HG03571 (cell line): ENCODE measurements at regions not wholly inside any gene's neighbourhood (a gene's known extent, or its start where the extent isn't known, plus 50 kb on each side); places are given as distances from the start of the nearest gene placed in this dataset.

ENCODE experiments used
- ATAC-seq: cut with Tn5 transposase; IDR thresholded peaks from one replicate; pipeline ENCODE4 v1.9.1; 2021; ENCODE audit not compliant: unreplicated experiment

GRCh38 chr2:14684516-14684915 lies 52.0 kb downstream of the LRATD1 start:
- no peak for ATAC-seq

DNA sequence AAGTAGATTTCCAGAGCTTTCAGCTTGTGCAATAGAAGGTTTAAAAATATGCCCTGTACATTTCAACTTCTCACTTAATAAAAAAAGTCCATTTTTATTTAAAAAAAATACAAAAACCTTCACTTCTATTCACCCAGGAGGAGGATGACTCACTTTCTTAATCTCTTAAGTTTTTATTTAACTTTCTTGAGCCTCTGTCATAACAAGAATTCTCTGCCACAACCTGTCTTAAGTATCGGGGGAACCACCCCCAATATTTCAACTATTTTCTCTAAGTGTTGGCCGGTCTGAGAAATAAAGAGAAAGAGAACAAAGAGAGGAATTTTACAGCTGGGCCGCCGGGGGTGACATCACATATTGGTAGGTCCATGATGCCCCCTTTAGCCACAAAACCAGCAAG lies 58.4 kb downstream of the LRATD1 start:
- no peak for ATAC-seq

GRCh38 chr2:14693874-14694273 lies 61.4 kb downstream of the LRATD1 start:
- no peak for ATAC-seq

- no peak for ATAC-seq
Observed at GRCh38 chr2:14700753-14701152, 68.2 kb downstream of the LRATD1 start.

GRCh38 chr2:14702258-14702657 lies 69.7 kb downstream of the LRATD1 start:
- ATAC-seq, result no peak

- ATAC-seq, result no peak
Observed at GRCh38 chr2:14706201-14706600, 73.7 kb downstream of the LRATD1 start.

DNA sequence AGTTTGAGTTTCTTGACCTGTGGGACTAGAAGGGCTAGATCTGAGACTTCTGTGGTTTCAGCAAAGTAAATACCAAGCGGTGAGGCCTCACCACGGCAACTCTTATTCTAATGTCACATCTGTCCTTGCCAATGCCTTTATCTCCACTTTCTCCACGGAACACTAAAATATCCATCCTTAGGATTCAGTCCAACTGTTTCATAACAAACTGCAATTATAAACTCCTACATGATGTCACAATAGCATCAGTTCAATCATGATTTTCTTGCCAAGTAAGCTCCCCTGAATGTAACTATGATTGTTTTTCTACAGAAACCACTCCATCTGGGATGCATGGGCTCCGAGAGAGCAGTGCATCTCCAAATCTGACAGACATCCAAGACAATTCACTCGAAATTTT lies 79.6 kb downstream of the LRATD1 start:
- ATAC-seq, result no peak

DNA sequence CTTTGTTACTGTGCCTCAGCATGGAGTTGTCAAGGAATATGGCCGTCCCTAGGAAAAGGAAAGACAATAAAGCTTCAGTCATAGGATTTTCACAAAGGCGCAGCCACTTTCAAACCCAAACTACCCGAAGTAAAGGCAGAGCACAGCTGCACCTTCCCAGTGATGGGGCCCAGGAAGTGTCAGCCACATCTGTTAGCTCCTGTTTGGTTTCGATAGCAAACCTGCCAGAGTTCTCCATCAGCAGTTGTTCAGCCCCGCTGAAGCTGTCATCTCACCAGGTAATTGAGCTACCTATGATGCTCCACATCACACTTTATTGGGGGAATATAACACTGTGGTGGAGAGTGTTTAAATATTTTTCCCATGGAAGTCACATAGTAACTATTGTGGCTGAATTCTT lies 80.7 kb downstream of the LRATD1 start:
- ATAC-seq, result no peak

DNA sequence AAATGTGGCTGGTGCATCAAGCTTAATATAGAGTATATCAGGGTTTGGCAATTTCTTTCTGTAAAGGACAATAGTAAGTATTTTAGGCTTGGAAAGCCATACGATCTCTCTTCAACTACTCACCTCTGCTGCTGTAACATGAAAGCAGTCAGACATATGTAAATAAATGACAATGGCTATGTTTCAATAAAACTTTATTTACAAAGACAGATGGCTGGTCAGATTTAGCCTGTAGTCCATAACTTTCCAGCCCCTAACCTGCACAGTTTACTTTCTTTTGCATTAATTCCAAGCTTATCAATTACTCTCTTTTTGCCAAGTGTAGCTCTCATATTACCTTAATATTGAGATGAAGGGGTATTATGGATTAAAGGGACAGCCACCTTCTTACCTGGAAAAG lies 83.1 kb downstream of the LRATD1 start:
- no peak for ATAC-seq

DNA sequence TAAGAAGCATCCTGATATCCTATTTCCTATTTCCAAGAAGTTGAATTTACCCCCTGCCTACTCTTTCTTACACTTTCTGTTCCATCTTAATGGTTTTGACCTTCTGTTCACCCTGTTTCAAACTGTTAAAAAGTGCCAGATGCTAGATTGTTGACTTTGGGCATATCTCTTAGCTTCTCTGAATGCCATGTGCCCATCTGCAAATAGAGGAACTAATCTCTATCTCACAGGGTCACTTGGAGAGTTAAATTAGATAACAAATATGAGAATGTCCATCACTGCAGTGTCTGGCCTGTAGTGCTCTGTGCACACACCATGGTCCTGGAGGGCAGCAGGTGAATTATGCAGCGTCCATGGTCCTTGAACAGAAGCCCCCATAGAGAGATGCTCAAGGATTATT lies 83.8 kb downstream of the LRATD1 start:
- no peak for ATAC-seq

DNA sequence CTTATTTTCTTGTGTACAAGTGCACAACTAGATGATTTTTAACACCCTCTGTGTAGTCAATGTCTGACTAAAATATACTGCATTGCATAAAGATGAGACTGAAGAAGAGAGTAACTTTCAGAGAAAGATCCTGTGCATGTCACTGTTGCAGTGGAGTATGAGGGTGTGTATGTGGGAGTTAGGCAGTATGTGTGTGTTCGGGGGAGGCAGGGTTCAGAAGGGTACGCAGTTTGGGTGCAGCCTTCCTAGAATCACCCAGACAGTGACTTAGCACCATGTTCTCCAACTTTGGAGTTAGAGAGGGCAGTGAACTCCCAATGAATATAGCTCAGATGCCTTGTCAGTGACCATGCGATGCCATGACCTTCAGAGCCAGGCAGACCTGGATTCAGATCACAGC lies 84.6 kb downstream of the LRATD1 start:
- ATAC-seq, result no peak

DNA sequence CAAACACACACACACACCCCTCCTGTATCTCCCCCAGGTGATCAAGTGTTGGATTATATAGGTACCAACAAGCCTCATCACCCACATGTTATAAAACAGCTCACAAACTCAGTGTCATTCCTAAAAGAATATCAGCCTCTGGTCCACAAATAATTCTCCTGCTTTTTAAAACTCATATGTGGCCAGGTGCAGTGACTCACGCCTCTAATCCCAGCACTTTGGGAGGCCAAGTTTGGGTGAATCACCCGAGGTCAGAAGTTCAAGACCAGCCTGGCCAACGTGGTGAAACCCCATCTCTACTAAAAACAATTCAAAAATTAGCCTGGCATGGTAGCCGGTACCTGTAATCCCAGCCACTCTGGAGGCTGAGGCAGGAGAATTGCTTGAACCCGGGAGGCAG lies 87.8 kb downstream of the LRATD1 start:
- no peak for ATAC-seq

DNA sequence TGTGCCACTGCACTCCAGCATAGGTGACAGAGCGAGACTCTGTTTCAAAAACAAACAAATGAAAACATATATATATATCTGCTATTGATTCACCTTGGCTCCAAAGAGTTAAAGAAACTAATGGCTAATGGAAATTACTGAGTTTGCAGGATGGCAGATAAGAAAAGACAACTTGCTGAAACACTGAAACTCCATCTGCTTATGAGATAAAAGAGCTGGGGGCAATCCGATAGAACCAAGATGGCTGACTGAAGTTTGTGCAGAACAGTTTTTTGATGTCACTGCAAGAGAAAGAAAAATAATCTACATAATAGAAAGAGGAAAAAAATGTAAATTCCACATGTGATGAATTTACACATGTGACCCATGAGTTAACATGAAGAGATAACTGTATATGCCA lies 88.2 kb downstream of the LRATD1 start:
- no peak for ATAC-seq

DNA sequence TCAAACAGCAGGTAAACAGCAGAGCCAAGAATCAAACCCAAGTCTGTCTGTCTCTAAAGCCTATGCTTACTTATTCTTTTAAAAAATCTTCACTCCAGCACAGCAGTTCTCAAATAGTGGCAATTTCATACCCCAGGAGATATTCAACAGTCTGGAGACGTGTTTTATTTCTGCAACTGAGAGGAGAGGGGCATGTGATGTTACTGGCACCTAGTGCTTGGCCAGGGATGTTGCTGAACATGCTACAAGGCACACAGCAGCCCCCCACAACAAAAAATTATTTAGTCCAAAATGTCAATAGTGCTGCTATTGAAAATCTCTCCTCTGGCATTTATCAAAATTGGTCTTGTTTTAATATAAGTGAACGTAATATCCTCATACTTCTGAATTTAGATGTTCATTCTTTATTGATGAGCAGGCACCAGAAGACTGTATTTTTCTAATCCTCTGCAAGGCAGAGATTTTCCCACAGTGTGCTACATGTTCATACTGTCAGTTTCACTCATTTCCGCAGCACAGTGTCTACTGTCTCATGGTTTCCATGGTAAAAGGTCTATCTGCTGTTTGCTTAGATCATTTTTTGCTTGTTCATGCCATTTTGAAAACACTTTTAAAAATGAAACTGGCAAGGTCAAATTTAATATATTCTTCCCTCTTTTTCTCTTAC lies 90.5 kb downstream of the LRATD1 start:
- ATAC-seq, result no peak

- no peak for ATAC-seq
Observed at GRCh38 chr2:14723684-14724083, 91.2 kb downstream of the LRATD1 start.

- no peak for ATAC-seq
Observed at GRCh38 chr2:14735696-14736095, 103.2 kb downstream of the LRATD1 start.

DNA sequence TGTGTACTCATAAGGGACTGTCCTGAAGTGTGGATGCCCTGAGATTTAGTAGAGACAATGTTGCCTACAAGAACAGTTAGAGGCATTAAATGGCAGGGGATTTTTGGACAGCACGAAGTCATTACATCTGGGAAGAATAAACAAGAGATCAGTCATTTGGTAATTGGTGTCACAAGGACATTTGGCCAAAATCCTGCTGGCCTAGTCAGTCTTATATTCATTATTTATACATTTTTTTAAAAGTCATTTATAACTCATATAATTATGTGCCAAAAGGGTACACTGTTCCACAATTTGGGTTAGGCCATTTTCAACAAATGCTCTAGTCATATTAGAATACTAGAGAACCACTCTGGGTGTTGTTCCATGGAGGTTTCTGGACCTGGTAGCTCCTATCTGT lies 104.7 kb downstream of the LRATD1 start:
- no peak for ATAC-seq

- no peak for ATAC-seq
Observed at GRCh38 chr2:14743861-14744260, 111.3 kb downstream of the LRATD1 start.

- ATAC-seq, result no peak
Observed at GRCh38 chr2:14745288-14746076, 113.0 kb downstream of the LRATD1 start.

- ATAC-seq, result no peak
Observed at GRCh38 chr2:14746133-14746532, 113.6 kb downstream of the LRATD1 start.

DNA sequence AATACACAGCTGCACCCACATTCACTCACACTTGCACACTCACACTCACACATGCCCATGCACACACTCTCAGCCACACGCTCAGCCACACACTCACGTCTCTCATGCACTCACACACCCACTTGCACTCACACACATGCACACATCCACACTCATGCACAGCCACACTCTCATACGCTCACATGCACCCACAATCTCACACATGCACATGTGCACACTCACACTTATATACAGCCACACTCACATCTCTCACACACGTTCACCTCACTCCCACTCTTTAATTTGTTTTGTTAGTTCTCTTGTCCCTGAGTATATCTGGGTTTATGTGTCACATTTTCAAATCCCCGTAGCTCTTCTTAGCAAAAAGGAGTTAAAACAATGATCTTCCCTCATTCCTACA lies 114.9 kb downstream of the LRATD1 start:
- ATAC-seq, result no peak

- ATAC-seq, result no peak
Observed at GRCh38 chr2:14749884-14750283, 117.4 kb downstream of the LRATD1 start.

DNA sequence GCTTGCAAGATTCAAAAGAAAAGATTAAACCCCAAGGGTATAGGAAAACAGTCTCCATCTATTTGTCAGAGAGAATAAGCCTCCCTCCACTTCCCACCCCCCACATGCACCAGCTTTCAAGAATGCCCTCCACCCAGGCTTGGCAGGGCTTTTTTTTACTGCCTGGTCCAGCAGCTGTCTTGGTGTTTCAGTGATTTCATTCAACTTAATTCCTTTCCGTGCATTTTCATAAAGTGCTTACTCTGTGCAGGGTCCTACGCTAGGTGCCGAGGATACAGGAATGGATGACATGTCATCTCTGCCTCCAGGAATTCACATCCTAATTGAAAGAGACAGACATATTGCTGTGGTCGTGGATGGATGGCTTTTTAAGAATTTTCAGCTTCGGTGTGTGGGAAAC lies 117.9 kb downstream of the LRATD1 start:
- no peak for ATAC-seq
